HUES6 (cell line): ENCODE measurements at regions not wholly inside any gene's neighbourhood (a gene's known extent, or its start where the extent isn't known, plus 50 kb on each side); places are given as distances from the start of the nearest gene placed in this dataset.

Experiments used
- H3K27ac ChIP-seq: 2 replicates; pipeline ENCODE4 v1.7.0; 2013; ENCODE audit warnings: low read depth, mild to moderate bottlenecking, low read length, inconsistent platforms
- H3K27me3 ChIP-seq: 2 replicates; pipeline ENCODE4 v1.6.1; 2013; ENCODE audit warnings: low read length; ENCODE audit not compliant: control insufficient read depth, insufficient read depth
- H3K36me3 ChIP-seq: 2 replicates; pipeline ENCODE4 v1.6.1; 2013; ENCODE audit warnings: low read length; ENCODE audit not compliant: control insufficient read depth, insufficient read depth
- H3K4me1 ChIP-seq: 2 replicates; pipeline ENCODE4 v1.6.1; 2013; ENCODE audit warnings: low read length; ENCODE audit not compliant: control insufficient read depth, insufficient read depth
- H3K4me3 ChIP-seq: 2 replicates; pipeline ENCODE4 v1.5.1; 2013; ENCODE audit warnings: low read depth, low read length
- H3K9ac ChIP-seq: one replicate; pipeline ENCODE4 v1.6.1; 2013; ENCODE audit warnings: mild to moderate bottlenecking, low read length
- H3K9me3 ChIP-seq: 2 replicates; pipeline ENCODE4 v1.6.1; 2013; ENCODE audit warnings: low read depth, low read length; ENCODE audit not compliant: control insufficient read depth, insufficient read depth

DNA sequence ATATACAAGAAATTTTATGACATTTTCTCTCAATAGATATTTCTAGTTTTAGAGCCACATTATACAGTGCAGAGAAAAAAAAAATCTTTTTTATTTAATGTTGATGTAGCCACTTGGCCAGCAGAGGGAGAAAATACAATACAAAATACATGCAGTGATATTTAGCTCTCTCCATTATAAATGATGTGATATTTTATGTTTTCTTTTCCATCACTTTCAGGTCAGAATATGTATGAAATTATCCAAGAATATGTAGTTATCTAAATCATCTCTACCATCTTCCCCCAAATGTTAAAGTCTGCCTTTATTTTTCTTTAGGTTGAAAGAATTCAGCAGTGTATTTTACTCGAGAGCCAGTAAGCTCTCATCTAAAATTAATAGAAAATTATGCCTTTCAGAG is 533.6 kb upstream of the FSHR start:
- Histone ChIP-seq H3K27me3 (no peaks in the 10 kb centered on the region), H3K9me3 (no peaks in the 10 kb centered on the region), H3K4me3 (no peak overlapping the region), H3K4me1 (0 out of 2 replicates have a peak, but pooled peaks cover 3% of the 10 kb centered on the region), H3K27ac (no peak overlapping the region), H3K9ac (no peak overlapping the region), H3K36me3 (no peaks in the 10 kb centered on the region)

- Histone ChIP-seq H3K27me3 (no peaks in the 10 kb centered on the region), H3K9ac (no peak overlapping the region), H3K4me1 (0 out of 2 replicates have a peak, but pooled peaks cover 3% of the 10 kb centered on the region), H3K27ac (no peak overlapping the region), H3K4me3 (no peak overlapping the region), H3K36me3 (no peaks in the 10 kb centered on the region), H3K9me3 (no peaks in the 10 kb centered on the region)
Measured at GRCh38 chr2:49686897-49687442, 532.7 kb upstream of the FSHR start.

DNA sequence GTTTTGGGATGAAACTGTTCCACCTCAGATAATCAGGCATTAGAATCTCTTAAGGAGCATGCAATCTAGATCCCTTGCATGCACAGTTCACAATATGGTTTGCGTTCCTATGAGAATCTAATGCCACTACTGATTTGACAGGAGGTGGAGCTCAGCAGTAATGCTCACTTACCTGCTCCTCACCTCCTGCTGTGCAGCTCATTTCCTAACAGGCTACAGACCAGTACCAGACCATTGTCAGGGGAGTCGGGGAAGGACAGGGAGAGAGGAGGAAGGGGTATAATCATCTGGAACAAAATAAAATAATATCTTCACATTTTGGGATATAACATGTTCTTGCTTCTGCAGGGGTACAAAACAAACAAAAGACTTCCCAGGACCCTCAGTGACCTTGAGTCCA is 532.0 kb upstream of the FSHR start:
- 0 out of 2 replicates have a peak, but pooled peaks cover 3% of the 10 kb centered on the region for H3K4me1 ChIP-seq
- no peak overlapping the region for H3K9ac ChIP-seq
- no peak overlapping the region for H3K27ac ChIP-seq
- H3K4me3 ChIP-seq = no peak overlapping the region
- no peaks in the 10 kb centered on the region for H3K27me3 ChIP-seq
- no peaks in the 10 kb centered on the region for H3K9me3 ChIP-seq
- H3K36me3 ChIP-seq = no peaks in the 10 kb centered on the region

DNA sequence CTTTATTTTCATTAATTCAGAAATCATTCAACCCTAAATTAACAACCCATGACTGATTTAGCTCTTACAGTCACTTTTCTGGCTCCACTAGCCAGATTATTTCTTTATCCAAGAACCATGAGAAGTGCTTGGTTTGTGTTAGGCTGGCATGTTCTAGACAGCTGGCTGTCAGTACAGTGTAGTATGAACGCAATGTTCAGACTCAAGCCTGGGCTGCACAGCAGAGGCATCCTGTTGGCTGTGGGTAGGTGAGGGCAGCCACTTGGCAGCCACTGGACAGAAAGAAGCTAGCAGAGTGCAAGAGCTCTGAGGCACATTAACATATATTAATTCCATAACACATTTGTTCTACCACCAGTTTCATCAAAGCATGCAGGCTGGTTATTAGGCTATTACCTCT is 522.9 kb upstream of the FSHR start:
- H3K9me3 ChIP-seq = no peaks in the 10 kb centered on the region
- H3K27me3 ChIP-seq = no peaks in the 10 kb centered on the region
- H3K4me1 ChIP-seq = no peaks in the 10 kb centered on the region
- H3K27ac ChIP-seq = no peak overlapping the region
- no peak overlapping the region for H3K4me3 ChIP-seq
- H3K9ac ChIP-seq = no peak overlapping the region
- no peaks in the 10 kb centered on the region for H3K36me3 ChIP-seq

GRCh38 chr2:49664827-49665226 is 510.5 kb upstream of the FSHR start:
- Histone ChIP-seq H3K27ac (no peak overlapping the region), H3K4me3 (no peak overlapping the region), H3K36me3 (no peaks in the 10 kb centered on the region), H3K4me1 (no peaks in the 10 kb centered on the region), H3K9me3 (no peaks in the 10 kb centered on the region), H3K9ac (no peak overlapping the region), H3K27me3 (no peaks in the 10 kb centered on the region)

- H3K36me3 ChIP-seq = no peaks in the 10 kb centered on the region
- H3K9me3 ChIP-seq = no peaks in the 10 kb centered on the region
- H3K9ac ChIP-seq = no peak overlapping the region
- no peak overlapping the region for H3K27ac ChIP-seq
- H3K4me1 ChIP-seq = no peaks in the 10 kb centered on the region
- no peak overlapping the region for H3K4me3 ChIP-seq
- no peaks in the 10 kb centered on the region for H3K27me3 ChIP-seq
Measured at GRCh38 chr2:49661809-49662208, 507.5 kb upstream of the FSHR start.

GRCh38 chr2:49656853-49657252 is 502.5 kb upstream of the FSHR start:
- H3K4me3 ChIP-seq = no peak overlapping the region
- no peak overlapping the region for H3K27ac ChIP-seq
- no peaks in the 10 kb centered on the region for H3K9me3 ChIP-seq
- no peaks in the 10 kb centered on the region for H3K36me3 ChIP-seq
- no peaks in the 10 kb centered on the region for H3K27me3 ChIP-seq
- H3K9ac ChIP-seq = no peak overlapping the region
- no peaks in the 10 kb centered on the region for H3K4me1 ChIP-seq

DNA sequence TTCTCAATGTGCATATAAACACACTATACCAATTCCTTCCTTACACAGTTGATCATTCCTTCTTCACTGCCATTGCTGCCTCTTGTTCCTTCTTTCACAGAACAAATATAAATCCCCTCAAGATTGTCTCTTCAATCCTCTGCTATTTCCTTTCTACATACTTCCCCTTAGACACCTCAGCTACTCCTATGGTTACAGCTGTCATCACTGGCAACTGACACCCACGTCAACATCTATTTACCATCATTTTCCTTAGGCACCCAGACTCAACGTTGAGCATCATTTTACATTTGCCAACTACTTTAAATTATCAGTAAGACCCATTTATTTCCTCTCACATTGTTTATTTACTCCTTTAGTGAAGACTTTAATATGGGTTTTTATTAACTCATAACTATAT is 488.8 kb upstream of the FSHR start:
- no peak overlapping the region for H3K4me3 ChIP-seq
- no peak overlapping the region for H3K9ac ChIP-seq
- no peaks in the 10 kb centered on the region for H3K9me3 ChIP-seq
- peaks cover 12% of the 10 kb centered on the region; the same call in 1 of the 2 replicates for H3K4me1 ChIP-seq
- no peak overlapping the region for H3K27ac ChIP-seq
- H3K27me3 ChIP-seq = no peaks in the 10 kb centered on the region
- H3K36me3 ChIP-seq = no peaks in the 10 kb centered on the region

- no peaks in the 10 kb centered on the region for H3K27me3 ChIP-seq
- no peaks in the 10 kb centered on the region for H3K9me3 ChIP-seq
- H3K9ac ChIP-seq = no peak overlapping the region
- no peaks in the 10 kb centered on the region for H3K36me3 ChIP-seq
- no peak overlapping the region for H3K27ac ChIP-seq
- peaks cover 12% of the 10 kb centered on the region; the same call in 1 of the 2 replicates for H3K4me1 ChIP-seq
- H3K4me3 ChIP-seq = no peak overlapping the region
Measured at GRCh38 chr2:49640630-49641029, 486.3 kb upstream of the FSHR start.

GRCh38 chr2:49621016-49621415 is 466.7 kb upstream of the FSHR start:
- Histone ChIP-seq H3K4me1 (no peaks in the 10 kb centered on the region), H3K27me3 (no peaks in the 10 kb centered on the region), H3K36me3 (no peaks in the 10 kb centered on the region), H3K9me3 (no peaks in the 10 kb centered on the region), H3K9ac (no peak overlapping the region), H3K27ac (no peak overlapping the region), H3K4me3 (no peak overlapping the region)

DNA sequence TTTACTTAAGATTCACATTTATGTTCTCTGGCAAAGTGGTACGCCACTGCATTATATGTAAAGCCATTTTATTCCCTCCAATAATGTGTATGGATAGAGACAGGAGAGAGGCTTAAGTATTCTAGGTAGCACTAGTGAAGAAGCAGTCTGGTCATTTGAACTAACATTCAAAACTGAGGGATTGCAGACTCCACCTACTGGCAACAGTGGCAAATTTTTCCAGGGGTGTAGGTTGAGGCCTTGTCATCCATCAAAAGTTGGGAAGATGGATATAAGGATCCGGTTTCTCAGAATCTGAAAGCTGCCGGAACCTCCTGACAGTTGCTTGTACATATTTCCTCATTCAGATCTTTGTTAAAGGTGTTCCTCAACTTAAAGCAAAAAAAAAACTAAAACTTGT is 465.5 kb upstream of the FSHR start:
- Histone ChIP-seq H3K36me3 (no peaks in the 10 kb centered on the region), H3K4me1 (no peaks in the 10 kb centered on the region), H3K4me3 (no peak overlapping the region), H3K27ac (no peak overlapping the region), H3K9me3 (no peaks in the 10 kb centered on the region), H3K27me3 (no peaks in the 10 kb centered on the region), H3K9ac (no peak overlapping the region)

GRCh38 chr2:49618491-49618890 is 464.2 kb upstream of the FSHR start:
- Histone ChIP-seq H3K9ac (no peak overlapping the region), H3K27ac (no peak overlapping the region), H3K27me3 (no peaks in the 10 kb centered on the region), H3K4me3 (no peak overlapping the region), H3K36me3 (no peaks in the 10 kb centered on the region), H3K9me3 (no peaks in the 10 kb centered on the region), H3K4me1 (no peaks in the 10 kb centered on the region)
